Right atrium auricular region (tissue), 2 donors: ENCODE measurements at regions not wholly inside any gene's neighbourhood (a gene's known extent, or its start where the extent isn't known, plus 50 kb on each side); places are given as distances from the start of the nearest gene placed in this dataset.

Source experiments
- DNase-seq: peaks from one replicate; pipeline ENCODE4 v3.0.0-alpha.2; 2019; ENCODE audit warnings: low spot score
- H3K27ac ChIP-seq, 2 donors: fragments of 200-600 bp; sonication (generic); 1 replicate in 1 of 2; 2 replicates in 1 of 2; pipeline ENCODE4 v1.5.1; 2016 to 2019
- H3K27me3 ChIP-seq, 2 donors: fragments of 200-600 bp; sonication (generic); one replicate each; pipeline versions ENCODE4 v1.5.1 to v1.6.0; 2017 to 2019
- H3K36me3 ChIP-seq: fragments of 200-600 bp; sonication (generic); one replicate; pipeline ENCODE4 v1.5.1; 2016
- H3K4me1 ChIP-seq, 2 donors: fragments of 200-600 bp; sonication (generic); one replicate each; pipeline versions ENCODE4 v1.5.1 to v1.6.0; 2017 to 2019
- H3K4me3 ChIP-seq, 2 donors: fragments of 200-600 bp; sonication (generic); 1 replicate in 1 of 2; 2 replicates in 1 of 2; pipeline ENCODE4 v1.5.1; 2017 to 2019; ENCODE audit warnings: mild to moderate bottlenecking in 1 of 2, moderate library complexity in 1 of 2
- H3K9me3 ChIP-seq, 2 donors: fragments of 200-600 bp; sonication (generic); one replicate each; pipeline ENCODE4 v1.5.1; 2019
- CTCF ChIP-seq, 2 donors: fragments of 200-600 bp; sonication (generic); IDR thresholded peaks; one replicate each; pipeline ENCODE4 v1.5.1; 2019; ENCODE audit warnings: antibody characterized with exemption in 2 of 2

DNA sequence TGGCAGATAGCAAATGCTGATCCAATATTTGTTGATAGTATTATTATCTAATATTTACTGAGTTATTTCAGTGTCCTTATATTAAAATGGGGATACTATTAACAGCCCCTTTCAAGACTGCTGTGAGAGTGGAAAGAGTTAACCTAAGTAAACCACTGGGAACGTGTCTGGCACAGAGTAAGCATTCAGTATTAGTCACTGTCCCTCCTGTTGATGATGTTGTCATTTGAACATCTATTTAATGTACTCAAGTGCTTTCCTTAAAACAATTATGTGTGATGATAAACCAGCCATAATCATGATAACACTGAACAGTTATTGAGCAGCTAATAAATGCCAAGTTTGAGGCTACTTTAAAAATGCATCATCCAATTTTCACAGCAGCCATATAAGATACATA, 135.7 kb upstream of the XYLT1 start:
- DNase-seq = no peak
- Histone ChIP-seq H3K9me3 (no peaks in the 10 kb centered on the region), H3K4me1 (no peaks in the 10 kb centered on the region), H3K27me3 (no peaks in the 10 kb centered on the region), H3K4me3 (no peak overlapping the region), H3K36me3 (no peaks in the 10 kb centered on the region), H3K27ac (no peak overlapping the region)
- no peak for TF ChIP-seq CTCF (IDR thresholded peaks at IDR 0.05)

DNA sequence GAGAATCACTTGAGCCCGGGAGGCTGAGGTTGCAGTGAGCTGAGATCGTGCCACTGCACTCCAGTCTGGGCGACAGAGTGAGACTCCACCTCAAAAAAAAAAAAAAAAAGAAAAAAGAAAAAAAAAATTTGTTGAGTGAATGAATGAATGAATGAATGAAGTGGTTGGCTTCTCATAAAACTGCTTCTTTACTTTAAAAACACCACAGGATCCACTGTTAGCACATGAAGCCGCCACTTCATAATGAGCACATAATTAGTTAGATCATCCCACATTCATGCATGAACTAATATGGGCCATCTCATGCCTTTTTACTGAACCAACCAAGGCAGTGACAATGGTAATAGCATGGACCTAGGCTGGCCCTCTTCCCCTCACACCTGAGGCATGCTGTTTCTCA, 135.0 kb upstream of the XYLT1 start:
- no peak for DNase-seq
- Histone ChIP-seq H3K27ac (no peak overlapping the region), H3K27me3 (no peaks in the 10 kb centered on the region), H3K36me3 (no peaks in the 10 kb centered on the region), H3K4me1 (no peaks in the 10 kb centered on the region), H3K9me3 (no peaks in the 10 kb centered on the region), H3K4me3 (no peak overlapping the region)
- TF ChIP-seq CTCF (IDR thresholded peaks at IDR 0.05) = no peak

- peaks cover 4 to 12% of the 10 kb centered on the region in 2 donors for H3K9me3 ChIP-seq
- H3K36me3 ChIP-seq = no peaks in the 10 kb centered on the region
- H3K27ac ChIP-seq = no peak overlapping the region
- no peak for DNase-seq
- no peak overlapping the region for H3K4me3 ChIP-seq
- TF ChIP-seq CTCF (IDR thresholded peaks at IDR 0.05) = no peak
- H3K4me1 ChIP-seq = no peaks in the 10 kb centered on the region
- no peaks in the 10 kb centered on the region for H3K27me3 ChIP-seq
These were observed 132.9 kb upstream of the XYLT1 start for GRCh38 chr16:17603626-17604025.

DNA sequence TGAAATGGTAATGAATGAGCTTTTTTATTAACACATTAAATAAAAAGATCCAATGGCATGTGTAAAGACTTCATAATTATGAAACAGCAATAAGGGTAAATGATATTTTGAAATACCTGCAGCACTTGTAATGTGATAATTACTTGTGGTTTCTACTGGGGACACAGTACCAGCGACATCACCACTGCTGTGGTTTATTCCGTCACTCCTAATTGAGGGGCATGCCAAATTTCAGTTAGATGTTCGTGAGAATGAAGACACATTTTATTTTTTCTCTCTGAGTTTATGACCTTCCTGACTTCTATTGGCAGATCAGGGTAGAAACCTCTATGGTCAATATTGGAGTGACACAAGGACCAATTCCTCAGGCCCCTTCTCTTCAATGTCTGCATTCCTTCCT, 131.9 kb upstream of the XYLT1 start:
- no peak for DNase-seq
- no peaks in the 10 kb centered on the region for H3K36me3 ChIP-seq
- H3K4me3 ChIP-seq = no peak overlapping the region
- TF ChIP-seq CTCF (IDR thresholded peaks at IDR 0.05) = no peak
- no peaks in the 10 kb centered on the region for H3K27me3 ChIP-seq
- no peak overlapping the region for H3K27ac ChIP-seq
- H3K9me3 ChIP-seq = peaks cover 4 to 17% of the 10 kb centered on the region in 2 donors
- no peaks in the 10 kb centered on the region for H3K4me1 ChIP-seq

DNA sequence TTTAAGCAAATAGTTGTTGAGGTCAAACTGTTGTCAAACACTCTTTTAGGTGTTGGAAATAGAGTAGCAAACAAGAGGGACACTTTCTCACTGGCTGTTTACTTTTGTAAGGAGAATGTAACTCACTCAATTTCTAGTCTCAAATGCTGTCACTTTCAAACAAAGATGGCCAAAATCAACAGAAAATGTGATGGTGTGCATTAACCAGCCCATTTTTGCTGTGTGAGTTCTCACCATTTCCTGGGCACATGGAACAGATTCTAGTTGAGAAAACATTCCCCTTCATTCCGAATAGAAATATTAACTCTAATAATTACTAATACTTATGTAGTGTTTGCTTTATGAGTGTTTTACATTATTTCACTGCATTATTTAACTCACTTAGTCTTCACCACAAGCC, 128.2 kb upstream of the XYLT1 start:
- no peak for TF ChIP-seq CTCF (IDR thresholded peaks at IDR 0.05)
- Histone ChIP-seq H3K27ac (no peak overlapping the region), H3K4me3 (no peak overlapping the region), H3K36me3 (no peaks in the 10 kb centered on the region), H3K4me1 (no peaks in the 10 kb centered on the region), H3K9me3 (peaks cover 4 to 17% of the 10 kb centered on the region in 2 donors), H3K27me3 (no peaks in the 10 kb centered on the region)
- no peak for DNase-seq

DNA sequence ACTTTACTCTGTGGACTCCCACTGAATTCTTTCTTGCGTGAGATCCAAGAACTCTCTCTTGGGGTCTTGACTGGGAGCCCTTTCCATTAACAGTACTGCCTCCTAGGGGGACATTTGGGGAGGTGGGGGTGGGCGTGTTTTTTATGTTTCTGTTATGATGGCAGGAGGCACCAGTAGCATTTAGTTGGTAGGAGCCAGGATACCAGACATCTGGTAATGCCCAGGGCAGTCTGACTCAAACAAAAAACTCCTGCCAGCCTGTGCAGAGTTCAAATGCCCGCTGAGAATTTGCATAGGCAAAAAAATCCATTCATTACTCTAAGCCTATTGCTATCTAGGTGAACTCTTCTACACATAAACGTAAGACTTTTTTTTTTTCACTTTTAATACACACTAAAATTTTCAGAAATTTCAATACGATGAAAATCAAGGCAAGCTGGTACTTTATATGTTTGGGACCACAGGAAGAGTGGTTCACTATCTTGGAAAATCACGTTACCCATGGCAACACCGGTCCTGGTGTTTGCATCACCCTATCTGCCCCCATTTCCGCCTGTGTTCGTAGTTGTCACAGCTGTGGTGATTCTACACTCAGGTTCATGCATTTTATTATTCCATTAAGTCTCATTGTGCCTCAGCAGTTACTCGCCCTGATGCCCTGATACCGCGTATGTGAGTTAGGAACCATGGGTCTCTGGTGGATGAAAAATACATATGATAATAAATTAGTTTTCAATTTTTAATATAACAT, 121.1 kb upstream of the XYLT1 start:
- Histone ChIP-seq H3K4me3 (no peak overlapping the region), H3K27me3 (no peaks in the 10 kb centered on the region), H3K27ac (no peak overlapping the region), H3K36me3 (no peaks in the 10 kb centered on the region), H3K4me1 (no peaks in the 10 kb centered on the region), H3K9me3 (no peaks in the 10 kb centered on the region)
- DNase-seq = no peak
- TF ChIP-seq CTCF (IDR thresholded peaks at IDR 0.05) = no peak
